Prostate gland (tissue), 2 donors: ENCODE measurements at regions not wholly inside any gene's neighbourhood (a gene's known extent, or its start where the extent isn't known, plus 50 kb on each side); places are given as distances from the start of the nearest gene placed in this dataset.

ENCODE experiments used
- POLR2A ChIP-seq: fragments of 450-650 bp; IDR thresholded peaks from one replicate; pipeline ENCODE4 v1.6.1; 2016; ENCODE audit warnings: antibody characterized with exemption, mild to moderate bottlenecking
- POLR2AphosphoS5 ChIP-seq: sonication (generic); formaldehyde crosslinking; IDR thresholded peaks from one replicate; pipeline ENCODE4 v1.6.1; 2017; ENCODE audit warnings: antibody characterized with exemption
- TF ChIP-seq, protein P1 (sequence below), 4 experiments: fragments of 200-600 bp in 2 of 4; fragments of 450-650 bp in 2 of 4; sonication (generic) in 2 of 4; IDR thresholded peaks; 1 replicate in 3 of 4; 2 replicates in 1 of 4; pipeline ENCODE4 v1.5.1; 2016 to 2019; ENCODE audit warnings: antibody characterized with exemption in 4 of 4, mild to moderate bottlenecking in 2 of 4, moderate library complexity in 2 of 4

DNA sequence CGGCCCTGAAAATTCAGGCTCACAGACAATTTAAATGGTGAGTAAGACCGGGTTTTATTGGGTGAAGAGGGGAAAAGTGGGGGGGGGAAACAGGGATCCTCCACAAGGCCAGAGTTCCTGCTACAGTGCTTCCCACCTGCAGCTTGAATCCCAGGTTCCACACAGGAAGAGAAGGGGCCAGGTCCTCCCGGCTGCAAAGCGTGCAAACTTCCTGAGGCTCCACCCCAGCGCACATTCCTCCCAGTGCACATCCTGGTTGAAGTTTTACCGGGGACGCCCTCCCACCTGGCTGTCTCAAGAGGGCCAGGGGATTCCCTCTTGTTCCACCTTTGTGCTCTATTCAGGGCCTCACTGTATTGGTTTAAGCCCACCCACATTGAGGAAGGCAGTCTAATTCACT is 347.7 kb upstream of the REG3G start:
- TF ChIP-seq, protein P1, sequence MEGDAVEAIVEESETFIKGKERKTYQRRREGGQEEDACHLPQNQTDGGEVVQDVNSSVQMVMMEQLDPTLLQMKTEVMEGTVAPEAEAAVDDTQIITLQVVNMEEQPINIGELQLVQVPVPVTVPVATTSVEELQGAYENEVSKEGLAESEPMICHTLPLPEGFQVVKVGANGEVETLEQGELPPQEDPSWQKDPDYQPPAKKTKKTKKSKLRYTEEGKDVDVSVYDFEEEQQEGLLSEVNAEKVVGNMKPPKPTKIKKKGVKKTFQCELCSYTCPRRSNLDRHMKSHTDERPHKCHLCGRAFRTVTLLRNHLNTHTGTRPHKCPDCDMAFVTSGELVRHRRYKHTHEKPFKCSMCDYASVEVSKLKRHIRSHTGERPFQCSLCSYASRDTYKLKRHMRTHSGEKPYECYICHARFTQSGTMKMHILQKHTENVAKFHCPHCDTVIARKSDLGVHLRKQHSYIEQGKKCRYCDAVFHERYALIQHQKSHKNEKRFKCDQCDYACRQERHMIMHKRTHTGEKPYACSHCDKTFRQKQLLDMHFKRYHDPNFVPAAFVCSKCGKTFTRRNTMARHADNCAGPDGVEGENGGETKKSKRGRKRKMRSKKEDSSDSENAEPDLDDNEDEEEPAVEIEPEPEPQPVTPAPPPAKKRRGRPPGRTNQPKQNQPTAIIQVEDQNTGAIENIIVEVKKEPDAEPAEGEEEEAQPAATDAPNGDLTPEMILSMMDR (IDR thresholded peaks at IDR 0.05), result no peak
- TF ChIP-seq POLR2A, result no peak
- no peak for TF ChIP-seq POLR2AphosphoS5
